ENCODE measurements at regions not wholly inside any gene's neighbourhood (a gene's known extent, or its start where the extent isn't known, plus 50 kb on each side); places are given as distances from the start of the nearest gene placed in this dataset.

DNA sequence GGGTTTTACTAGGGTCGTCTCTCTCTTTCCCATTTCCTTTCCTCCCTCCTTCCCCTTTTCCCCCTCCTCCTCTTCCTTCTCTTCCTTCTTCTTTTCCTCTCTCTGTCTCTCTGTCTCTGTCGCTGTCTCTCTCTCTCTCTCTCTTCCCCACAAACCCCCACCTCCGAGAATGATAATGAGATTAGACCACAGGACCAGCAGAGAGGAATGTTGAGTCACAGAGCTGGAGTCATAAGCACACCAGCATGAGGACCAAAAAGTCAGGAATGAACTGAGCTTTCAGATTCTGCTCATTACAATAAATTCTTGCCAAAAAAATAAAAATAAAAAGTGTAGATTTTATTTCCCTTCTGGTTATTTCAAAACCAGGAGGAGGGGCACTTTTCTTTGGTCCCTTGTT lies 377.4 kb downstream of the LTN1 start:
- TF ChIP-seq, protein P1, sequence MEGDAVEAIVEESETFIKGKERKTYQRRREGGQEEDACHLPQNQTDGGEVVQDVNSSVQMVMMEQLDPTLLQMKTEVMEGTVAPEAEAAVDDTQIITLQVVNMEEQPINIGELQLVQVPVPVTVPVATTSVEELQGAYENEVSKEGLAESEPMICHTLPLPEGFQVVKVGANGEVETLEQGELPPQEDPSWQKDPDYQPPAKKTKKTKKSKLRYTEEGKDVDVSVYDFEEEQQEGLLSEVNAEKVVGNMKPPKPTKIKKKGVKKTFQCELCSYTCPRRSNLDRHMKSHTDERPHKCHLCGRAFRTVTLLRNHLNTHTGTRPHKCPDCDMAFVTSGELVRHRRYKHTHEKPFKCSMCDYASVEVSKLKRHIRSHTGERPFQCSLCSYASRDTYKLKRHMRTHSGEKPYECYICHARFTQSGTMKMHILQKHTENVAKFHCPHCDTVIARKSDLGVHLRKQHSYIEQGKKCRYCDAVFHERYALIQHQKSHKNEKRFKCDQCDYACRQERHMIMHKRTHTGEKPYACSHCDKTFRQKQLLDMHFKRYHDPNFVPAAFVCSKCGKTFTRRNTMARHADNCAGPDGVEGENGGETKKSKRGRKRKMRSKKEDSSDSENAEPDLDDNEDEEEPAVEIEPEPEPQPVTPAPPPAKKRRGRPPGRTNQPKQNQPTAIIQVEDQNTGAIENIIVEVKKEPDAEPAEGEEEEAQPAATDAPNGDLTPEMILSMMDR (IDR thresholded peaks at IDR 0.05) = no peak
- no peak for TF ChIP-seq REST (IDR thresholded peaks at IDR 0.05; ENCODE audit: insufficient read depth in 1 of 2, low read depth in 2 of 2, low read length in 1 of 2)
